ENCODE measurements at regions not wholly inside any gene's neighbourhood (a gene's known extent, or its start where the extent isn't known, plus 50 kb on each side); places are given as distances from the start of the nearest gene placed in this dataset.
"Not testable (repeated sequence)": the region's sequence is repeated elsewhere in the genome, so short reads cannot be mapped to it uniquely, and the experiment has no call there.

DNA sequence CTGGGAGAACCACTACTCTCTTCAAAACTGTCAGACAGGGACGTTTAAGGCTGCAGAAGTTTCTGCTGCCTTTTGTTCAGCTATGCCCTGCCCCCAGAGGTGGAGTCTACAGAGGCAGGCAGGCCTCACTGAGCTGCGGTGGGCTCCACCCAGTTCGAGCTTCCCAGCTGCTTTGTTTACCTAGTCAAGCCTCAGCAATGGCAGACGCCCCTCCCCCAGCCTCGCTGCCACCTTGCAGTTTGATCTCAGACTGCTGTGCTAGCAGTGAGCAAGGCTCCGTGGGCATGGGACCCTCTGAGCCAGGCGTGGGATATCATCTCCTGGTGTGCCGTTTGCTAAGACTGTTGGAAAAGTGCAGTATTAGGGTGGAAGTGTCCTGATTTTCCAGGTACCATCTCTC is 258.6 kb upstream of the GOT2 start:
- not testable (repeated sequence) for TF ChIP-seq JUN (IDR thresholded peaks at IDR 0.05); RFX5 (IDR thresholded peaks at IDR 0.05); BHLHE40 (IDR thresholded peaks at IDR 0.05; ENCODE audit: low read depth, low read length); EP300 (IDR thresholded peaks at IDR 0.05); CBX8 (IDR thresholded peaks at IDR 0.05); POLR2A (IDR thresholded peaks at IDR 0.05; ENCODE audit: low read length); KDM5A (IDR thresholded peaks at IDR 0.05); ZFP36 (IDR thresholded peaks at IDR 0.05; ENCODE audit: borderline replicate concordance, partially characterized antibody); CEBPB (IDR thresholded peaks at IDR 0.05); RAD21 (conservative IDR thresholded peaks at IDR 0.05 in 1 of 2, IDR thresholded peaks at IDR 0.05 in 1 of 2)
- TF ChIP-seq, protein P1, sequence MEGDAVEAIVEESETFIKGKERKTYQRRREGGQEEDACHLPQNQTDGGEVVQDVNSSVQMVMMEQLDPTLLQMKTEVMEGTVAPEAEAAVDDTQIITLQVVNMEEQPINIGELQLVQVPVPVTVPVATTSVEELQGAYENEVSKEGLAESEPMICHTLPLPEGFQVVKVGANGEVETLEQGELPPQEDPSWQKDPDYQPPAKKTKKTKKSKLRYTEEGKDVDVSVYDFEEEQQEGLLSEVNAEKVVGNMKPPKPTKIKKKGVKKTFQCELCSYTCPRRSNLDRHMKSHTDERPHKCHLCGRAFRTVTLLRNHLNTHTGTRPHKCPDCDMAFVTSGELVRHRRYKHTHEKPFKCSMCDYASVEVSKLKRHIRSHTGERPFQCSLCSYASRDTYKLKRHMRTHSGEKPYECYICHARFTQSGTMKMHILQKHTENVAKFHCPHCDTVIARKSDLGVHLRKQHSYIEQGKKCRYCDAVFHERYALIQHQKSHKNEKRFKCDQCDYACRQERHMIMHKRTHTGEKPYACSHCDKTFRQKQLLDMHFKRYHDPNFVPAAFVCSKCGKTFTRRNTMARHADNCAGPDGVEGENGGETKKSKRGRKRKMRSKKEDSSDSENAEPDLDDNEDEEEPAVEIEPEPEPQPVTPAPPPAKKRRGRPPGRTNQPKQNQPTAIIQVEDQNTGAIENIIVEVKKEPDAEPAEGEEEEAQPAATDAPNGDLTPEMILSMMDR (IDR thresholded peaks at IDR 0.05), result not testable (repeated sequence)
- TF ChIP-seq, protein P2, sequence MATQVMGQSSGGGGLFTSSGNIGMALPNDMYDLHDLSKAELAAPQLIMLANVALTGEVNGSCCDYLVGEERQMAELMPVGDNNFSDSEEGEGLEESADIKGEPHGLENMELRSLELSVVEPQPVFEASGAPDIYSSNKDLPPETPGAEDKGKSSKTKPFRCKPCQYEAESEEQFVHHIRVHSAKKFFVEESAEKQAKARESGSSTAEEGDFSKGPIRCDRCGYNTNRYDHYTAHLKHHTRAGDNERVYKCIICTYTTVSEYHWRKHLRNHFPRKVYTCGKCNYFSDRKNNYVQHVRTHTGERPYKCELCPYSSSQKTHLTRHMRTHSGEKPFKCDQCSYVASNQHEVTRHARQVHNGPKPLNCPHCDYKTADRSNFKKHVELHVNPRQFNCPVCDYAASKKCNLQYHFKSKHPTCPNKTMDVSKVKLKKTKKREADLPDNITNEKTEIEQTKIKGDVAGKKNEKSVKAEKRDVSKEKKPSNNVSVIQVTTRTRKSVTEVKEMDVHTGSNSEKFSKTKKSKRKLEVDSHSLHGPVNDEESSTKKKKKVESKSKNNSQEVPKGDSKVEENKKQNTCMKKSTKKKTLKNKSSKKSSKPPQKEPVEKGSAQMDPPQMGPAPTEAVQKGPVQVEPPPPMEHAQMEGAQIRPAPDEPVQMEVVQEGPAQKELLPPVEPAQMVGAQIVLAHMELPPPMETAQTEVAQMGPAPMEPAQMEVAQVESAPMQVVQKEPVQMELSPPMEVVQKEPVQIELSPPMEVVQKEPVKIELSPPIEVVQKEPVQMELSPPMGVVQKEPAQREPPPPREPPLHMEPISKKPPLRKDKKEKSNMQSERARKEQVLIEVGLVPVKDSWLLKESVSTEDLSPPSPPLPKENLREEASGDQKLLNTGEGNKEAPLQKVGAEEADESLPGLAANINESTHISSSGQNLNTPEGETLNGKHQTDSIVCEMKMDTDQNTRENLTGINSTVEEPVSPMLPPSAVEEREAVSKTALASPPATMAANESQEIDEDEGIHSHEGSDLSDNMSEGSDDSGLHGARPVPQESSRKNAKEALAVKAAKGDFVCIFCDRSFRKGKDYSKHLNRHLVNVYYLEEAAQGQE (IDR thresholded peaks at IDR 0.05), result not testable (repeated sequence)
- TF ChIP-seq, protein P3, sequence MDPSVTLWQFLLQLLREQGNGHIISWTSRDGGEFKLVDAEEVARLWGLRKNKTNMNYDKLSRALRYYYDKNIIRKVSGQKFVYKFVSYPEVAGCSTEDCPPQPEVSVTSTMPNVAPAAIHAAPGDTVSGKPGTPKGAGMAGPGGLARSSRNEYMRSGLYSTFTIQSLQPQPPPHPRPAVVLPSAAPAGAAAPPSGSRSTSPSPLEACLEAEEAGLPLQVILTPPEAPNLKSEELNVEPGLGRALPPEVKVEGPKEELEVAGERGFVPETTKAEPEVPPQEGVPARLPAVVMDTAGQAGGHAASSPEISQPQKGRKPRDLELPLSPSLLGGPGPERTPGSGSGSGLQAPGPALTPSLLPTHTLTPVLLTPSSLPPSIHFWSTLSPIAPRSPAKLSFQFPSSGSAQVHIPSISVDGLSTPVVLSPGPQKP (IDR thresholded peaks at IDR 0.05; ENCODE audit: low read depth, low read length), result not testable (repeated sequence)
- TF ChIP-seq, protein P4, sequence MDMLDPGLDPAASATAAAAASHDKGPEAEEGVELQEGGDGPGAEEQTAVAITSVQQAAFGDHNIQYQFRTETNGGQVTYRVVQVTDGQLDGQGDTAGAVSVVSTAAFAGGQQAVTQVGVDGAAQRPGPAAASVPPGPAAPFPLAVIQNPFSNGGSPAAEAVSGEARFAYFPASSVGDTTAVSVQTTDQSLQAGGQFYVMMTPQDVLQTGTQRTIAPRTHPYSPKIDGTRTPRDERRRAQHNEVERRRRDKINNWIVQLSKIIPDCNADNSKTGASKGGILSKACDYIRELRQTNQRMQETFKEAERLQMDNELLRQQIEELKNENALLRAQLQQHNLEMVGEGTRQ (IDR thresholded peaks at IDR 0.05), result not testable (repeated sequence)
